ENCODE measurements at regions not wholly inside any gene's neighbourhood (a gene's known extent, or its start where the extent isn't known, plus 50 kb on each side); places are given as distances from the start of the nearest gene placed in this dataset.

DNA sequence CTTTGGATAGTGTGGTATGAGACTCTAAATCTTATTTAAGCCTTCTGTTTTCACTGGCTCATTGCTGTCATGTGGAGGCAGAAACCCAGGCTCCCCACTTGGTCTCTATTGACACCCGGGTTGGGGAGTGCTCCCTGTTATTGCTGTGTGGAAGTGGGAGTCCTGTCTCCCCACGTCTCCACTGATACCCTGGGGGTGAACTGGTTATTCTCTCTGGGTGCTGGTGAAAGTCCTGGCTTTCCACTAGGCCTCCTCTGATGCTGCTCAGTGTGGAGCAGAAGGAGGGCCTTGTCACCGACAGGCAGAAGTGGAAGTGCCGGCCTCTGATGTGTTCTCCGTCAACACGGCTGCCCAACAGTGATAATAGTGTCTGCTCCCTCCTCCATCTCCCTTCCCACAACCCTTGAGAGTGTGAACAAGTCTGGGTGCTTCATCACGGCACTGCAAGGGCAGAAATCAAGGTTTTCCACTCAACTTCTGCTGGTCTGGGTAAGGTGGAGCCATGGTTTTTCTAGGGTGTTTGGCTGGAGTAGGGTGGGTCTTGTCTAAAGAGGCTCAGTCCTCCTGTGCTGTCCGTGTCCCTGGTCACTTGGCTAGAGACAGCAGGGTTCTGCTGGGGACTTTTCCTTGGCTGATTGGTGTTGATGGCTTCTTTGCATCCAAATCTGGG, 240.7 kb upstream of the B3GAT1 start:
- H3K27ac ChIP-seq (ENCODE audit: low read depth, low read length): no peak overlapping the region
- no peak overlapping the region for H3K9ac ChIP-seq (ENCODE audit: low read length)
- no peak for DNase-seq (ENCODE audit: low read depth)
- H3K27ac Mint-ChIP-seq (ENCODE audit: unreplicated experiment): no peak overlapping the region
- no peaks in the 10 kb centered on the region for H3K4me1 ChIP-seq (ENCODE audit: insufficient read depth, low read length)
- H3K4me3 ChIP-seq (ENCODE audit: insufficient read depth, low read depth, low read length): no peak overlapping the region
- H2AFZ ChIP-seq (ENCODE audit: low read depth, low read length): no peak overlapping the region
- H4K20me1 ChIP-seq (ENCODE audit: insufficient read depth, low read length): no peaks in the 10 kb centered on the region
- no peak overlapping the region for H3K4me2 ChIP-seq (ENCODE audit: low read length)
- peaks cover 7% of the 10 kb centered on the region for H3K9me3 ChIP-seq (ENCODE audit: insufficient read depth, low read depth, low read length)
- peaks cover 7% of the 10 kb centered on the region for H3K9me3 Mint-ChIP-seq (ENCODE audit: unreplicated experiment)
- H3K4me3 Mint-ChIP-seq (ENCODE audit: unreplicated experiment): no peak overlapping the region
- peaks cover 8% of the 10 kb centered on the region for H3K4me1 Mint-ChIP-seq (ENCODE audit: low read depth, unreplicated experiment)
- H3K27me3 Mint-ChIP-seq (ENCODE audit: low read depth, unreplicated experiment): peaks cover 23% of the 10 kb centered on the region
- no peak for FAIRE-seq
- H3K36me3 Mint-ChIP-seq (ENCODE audit: low read depth, unreplicated experiment): no peaks in the 10 kb centered on the region
- no peaks in the 10 kb centered on the region for H3K36me3 ChIP-seq (ENCODE audit: insufficient read depth, low read length)
- TF ChIP-seq CTCF (IDR thresholded peaks at IDR 0.05; ENCODE audit: insufficient read depth, low read depth, low read length): no peak
- no peak for TF ChIP-seq EZH2 (IDR thresholded peaks at IDR 0.05; ENCODE audit: insufficient read depth, low read length)
- no peaks in the 10 kb centered on the region for H3K27me3 ChIP-seq (ENCODE audit: insufficient read depth, low read length)
- H3K79me2 ChIP-seq (ENCODE audit: insufficient read depth, low read length): no peaks in the 10 kb centered on the region

DNA sequence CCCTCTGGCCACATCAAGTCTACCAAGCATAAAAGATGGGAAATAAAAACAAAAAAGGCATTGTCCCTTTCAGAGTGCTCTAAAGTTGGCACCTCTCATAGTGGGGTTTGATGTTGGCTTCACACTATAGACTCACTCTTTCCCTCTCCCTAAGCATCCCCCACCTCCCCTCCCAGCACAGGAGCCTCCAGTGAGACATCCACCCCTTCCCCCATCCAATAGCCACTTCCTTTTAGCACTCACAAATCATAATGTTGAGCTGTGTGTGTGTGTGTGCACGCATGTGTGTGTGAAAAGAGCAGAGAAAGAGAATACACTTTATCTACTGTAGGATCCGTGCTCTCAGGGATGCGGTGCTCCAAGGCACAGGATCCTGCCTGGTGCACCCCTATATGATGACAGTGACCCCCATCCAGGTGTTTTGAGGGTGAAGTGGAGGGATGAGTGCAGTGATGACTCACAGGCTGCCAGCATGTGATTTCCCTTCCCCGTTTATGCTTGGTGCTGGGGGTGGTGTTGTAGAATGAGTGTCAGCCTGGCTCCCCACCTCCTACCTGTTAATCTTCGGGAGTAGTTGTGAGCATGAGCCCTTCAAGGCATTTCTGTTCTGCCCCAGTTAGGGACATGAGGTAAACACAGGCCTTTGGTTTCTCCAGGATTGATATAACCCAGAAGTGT, 235.2 kb upstream of the B3GAT1 start:
- H3K4me1 ChIP-seq (ENCODE audit: insufficient read depth, low read length): no peaks in the 10 kb centered on the region
- DNase-seq (ENCODE audit: low read depth): no peak
- Mint-ChIP-seq H3K27ac (ENCODE audit: unreplicated experiment) (no peak overlapping the region), H3K36me3 (ENCODE audit: low read depth, unreplicated experiment) (no peaks in the 10 kb centered on the region), H3K27me3 (ENCODE audit: low read depth, unreplicated experiment) (peaks cover 35% of the 10 kb centered on the region), H3K9me3 (ENCODE audit: unreplicated experiment) (no peaks in the 10 kb centered on the region), H3K4me3 (ENCODE audit: unreplicated experiment) (no peak overlapping the region), H3K4me1 (ENCODE audit: low read depth, unreplicated experiment) (peaks cover 9% of the 10 kb centered on the region)
- H4K20me1 ChIP-seq (ENCODE audit: insufficient read depth, low read length): no peaks in the 10 kb centered on the region
- no peaks in the 10 kb centered on the region for H3K9me3 ChIP-seq (ENCODE audit: insufficient read depth, low read depth, low read length)
- H3K79me2 ChIP-seq (ENCODE audit: insufficient read depth, low read length): no peaks in the 10 kb centered on the region
- no peaks in the 10 kb centered on the region for H3K27me3 ChIP-seq (ENCODE audit: insufficient read depth, low read length)
- no peak for FAIRE-seq
- H2AFZ ChIP-seq (ENCODE audit: low read depth, low read length): no peak overlapping the region
- H3K36me3 ChIP-seq (ENCODE audit: insufficient read depth, low read length): no peaks in the 10 kb centered on the region
- H3K4me2 ChIP-seq (ENCODE audit: low read length): no peak overlapping the region
- H3K27ac ChIP-seq (ENCODE audit: low read depth, low read length): no peak overlapping the region
- H3K4me3 ChIP-seq (ENCODE audit: insufficient read depth, low read depth, low read length): no peak overlapping the region
- TF ChIP-seq EZH2 (IDR thresholded peaks at IDR 0.05; ENCODE audit: insufficient read depth, low read length) (no peak), CTCF (IDR thresholded peaks at IDR 0.05; ENCODE audit: insufficient read depth, low read depth, low read length) (no peak)
- no peak overlapping the region for H3K9ac ChIP-seq (ENCODE audit: low read length)

DNA sequence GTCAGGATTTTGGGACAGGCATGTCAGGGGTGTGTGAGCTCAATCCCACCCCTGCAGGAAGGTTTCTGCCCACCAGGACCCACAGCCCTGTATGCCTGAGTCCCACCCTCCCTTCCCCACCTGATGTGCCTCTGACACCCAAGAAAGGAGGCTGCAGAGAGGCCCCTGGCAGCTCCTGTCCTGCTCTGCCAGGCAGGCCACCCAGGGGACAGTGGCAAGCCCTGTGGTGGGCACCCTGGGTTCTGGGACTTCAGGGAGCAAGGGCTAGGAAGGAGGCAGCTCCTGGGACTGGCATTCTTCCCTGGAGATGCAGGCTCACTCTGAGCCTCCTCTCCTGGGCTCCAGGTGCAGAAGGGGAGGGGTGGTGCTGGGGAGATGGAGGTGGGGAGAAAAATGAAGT, 234.5 kb upstream of the B3GAT1 start:
- H3K4me1 Mint-ChIP-seq (ENCODE audit: low read depth, unreplicated experiment): peaks cover 9% of the 10 kb centered on the region
- no peak overlapping the region for H3K4me2 ChIP-seq (ENCODE audit: low read length)
- peaks cover 42% of the 10 kb centered on the region for H3K27me3 Mint-ChIP-seq (ENCODE audit: low read depth, unreplicated experiment)
- H4K20me1 ChIP-seq (ENCODE audit: insufficient read depth, low read length): no peaks in the 10 kb centered on the region
- no peaks in the 10 kb centered on the region for H3K36me3 ChIP-seq (ENCODE audit: insufficient read depth, low read length)
- no peaks in the 10 kb centered on the region for H3K9me3 ChIP-seq (ENCODE audit: insufficient read depth, low read depth, low read length)
- H3K36me3 Mint-ChIP-seq (ENCODE audit: low read depth, unreplicated experiment): no peaks in the 10 kb centered on the region
- no peak overlapping the region for H3K4me3 ChIP-seq (ENCODE audit: insufficient read depth, low read depth, low read length)
- no peak overlapping the region for H3K27ac Mint-ChIP-seq (ENCODE audit: unreplicated experiment)
- H3K9me3 Mint-ChIP-seq (ENCODE audit: unreplicated experiment): no peaks in the 10 kb centered on the region
- no peak overlapping the region for H3K27ac ChIP-seq (ENCODE audit: low read depth, low read length)
- no peak overlapping the region for H3K9ac ChIP-seq (ENCODE audit: low read length)
- DNase-seq (ENCODE audit: low read depth) (no peak), FAIRE-seq (no peak)
- H2AFZ ChIP-seq (ENCODE audit: low read depth, low read length): no peak overlapping the region
- H3K27me3 ChIP-seq (ENCODE audit: insufficient read depth, low read length): no peaks in the 10 kb centered on the region
- no peak overlapping the region for H3K4me3 Mint-ChIP-seq (ENCODE audit: unreplicated experiment)
- no peaks in the 10 kb centered on the region for H3K4me1 ChIP-seq (ENCODE audit: insufficient read depth, low read length)
- no peaks in the 10 kb centered on the region for H3K79me2 ChIP-seq (ENCODE audit: insufficient read depth, low read length)
- TF ChIP-seq CTCF (IDR thresholded peaks at IDR 0.05; ENCODE audit: insufficient read depth, low read depth, low read length) (no peak), EZH2 (IDR thresholded peaks at IDR 0.05; ENCODE audit: insufficient read depth, low read length) (no peak)

Measured in astrocyte (in vitro differentiated cells and primary cell).